Fibroblast of lung (primary cell): ENCODE measurements at regions not wholly inside any gene's neighbourhood (a gene's known extent, or its start where the extent isn't known, plus 50 kb on each side); places are given as distances from the start of the nearest gene placed in this dataset.

Experiments
- CTCF ChIP-seq, 2 donors: IDR thresholded peaks in 1 of 2; conservative IDR thresholded peaks in 1 of 2; 1 replicate in 1 of 2; 2 replicates in 1 of 2; pipeline ENCODE4 v1.5.1; 2011 to 2012; ENCODE audit warnings: low read length in 2 of 2, control low read depth in 1 of 2, inconsistent platforms in 1 of 2, low read depth in 1 of 2, mild to moderate bottlenecking in 1 of 2
- EZH2 ChIP-seq: IDR thresholded peaks from 2 replicates; pipeline ENCODE4 v1.5.1; 2012; ENCODE audit warnings: low read length, control low read depth, mild to moderate bottlenecking; ENCODE audit errors: missing control alignments

- no peak for TF ChIP-seq CTCF (conservative IDR thresholded peaks at IDR 0.05 in 1 of 2, IDR thresholded peaks at IDR 0.05 in 1 of 2; ENCODE audit: low read depth in 1 of 2, low read length in 2 of 2)
- no peak for TF ChIP-seq EZH2
Observed at GRCh38 chr2:51781691-51782090, 749.8 kb upstream of the NRXN1 start.
